ES-I3 (cell line): ENCODE measurements at regions not wholly inside any gene's neighbourhood (a gene's known extent, or its start where the extent isn't known, plus 50 kb on each side); places are given as distances from the start of the nearest gene placed in this dataset.

Experiments used
- H3K36me3 ChIP-seq: 2 replicates; pipeline ENCODE4 v1.6.1; 2013; ENCODE audit warnings: mild to moderate bottlenecking, low read length, control low read depth, moderate library complexity; ENCODE audit not compliant: insufficient read depth
- H3K4me1 ChIP-seq: 2 replicates; pipeline ENCODE4 v1.6.1; 2013; ENCODE audit warnings: mild to moderate bottlenecking, control low read depth, low read length; ENCODE audit not compliant: insufficient read depth
- H3K9ac ChIP-seq: 2 replicates; pipeline ENCODE4 v1.6.1; 2013; ENCODE audit warnings: low read depth, mild to moderate bottlenecking, low read length, moderate library complexity
- H3K9me3 ChIP-seq: 2 replicates; pipeline ENCODE4 v1.6.1; 2013; ENCODE audit warnings: mild to moderate bottlenecking, low read length, moderate library complexity; ENCODE audit not compliant: control insufficient read depth, insufficient read depth

DNA sequence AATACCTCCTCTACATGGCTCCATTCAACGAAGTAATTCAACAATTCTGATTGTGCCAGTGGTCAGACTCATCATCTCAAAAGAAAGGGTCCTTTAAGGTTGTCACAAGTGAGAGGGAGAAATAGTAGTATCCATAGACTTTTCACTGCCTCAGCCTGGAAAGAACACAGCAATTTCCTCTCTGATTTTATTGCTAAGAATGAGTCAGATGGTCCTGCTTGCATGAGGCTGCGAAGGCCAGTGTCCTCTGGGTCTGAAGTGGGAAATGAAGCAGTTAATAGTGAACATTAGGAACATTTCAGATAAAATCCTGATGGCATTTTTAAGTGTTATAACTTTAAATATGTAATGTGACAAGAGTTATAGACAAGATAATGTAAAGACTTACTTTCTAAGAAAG is 979.0 kb downstream of the EFNA5 start:
- H3K36me3 ChIP-seq = no peaks in the 10 kb centered on the region

DNA sequence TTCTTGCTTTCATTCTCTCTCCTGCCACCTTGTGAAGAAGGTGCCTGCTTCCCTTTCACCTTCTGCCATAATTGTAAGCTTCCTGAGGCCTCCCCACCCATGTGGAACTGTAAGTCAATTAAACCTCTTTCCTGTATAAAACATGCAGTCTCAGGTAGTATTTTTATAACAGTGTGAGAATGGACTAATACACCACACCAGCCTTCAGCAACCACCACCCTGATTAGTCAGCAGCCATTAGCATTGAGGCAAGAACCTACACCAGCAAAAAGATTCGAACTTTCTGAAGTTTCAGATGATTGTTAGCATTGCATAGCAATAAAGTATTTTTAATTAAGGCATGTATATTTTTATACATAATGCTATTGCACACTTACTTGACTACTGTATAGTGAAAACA is 980.2 kb downstream of the EFNA5 start:
- Histone ChIP-seq H3K9ac (no peak overlapping the region), H3K36me3 (no peaks in the 10 kb centered on the region), H3K4me1 (no peaks in the 10 kb centered on the region), H3K9me3 (no peaks in the 10 kb centered on the region)

More for the DNA sequence above, 979.0 kb downstream of the EFNA5 start:
- Histone ChIP-seq H3K9ac (no peak overlapping the region), H3K9me3 (no peaks in the 10 kb centered on the region), H3K4me1 (no peaks in the 10 kb centered on the region)

DNA sequence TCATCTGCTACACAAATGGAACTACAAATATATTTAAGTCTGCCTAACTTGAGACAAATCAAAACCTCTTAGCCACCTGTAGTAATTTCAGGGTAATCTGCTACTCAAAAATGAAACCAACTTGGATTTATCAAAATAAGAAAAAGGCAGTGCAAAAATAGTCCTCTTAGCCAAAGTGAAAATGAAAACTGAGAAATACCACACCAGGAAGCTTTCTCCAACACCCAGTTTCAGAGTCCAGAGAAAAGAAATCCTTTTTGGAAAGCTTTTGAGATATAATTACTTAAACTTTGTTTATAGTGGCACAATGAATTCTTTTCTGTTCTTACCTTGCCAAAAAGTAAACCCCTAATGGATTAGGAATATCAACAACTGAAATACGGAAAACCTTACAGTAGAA is 990.4 kb downstream of the EFNA5 start:
- H3K4me1 ChIP-seq = no peaks in the 10 kb centered on the region
- H3K9me3 ChIP-seq = no peaks in the 10 kb centered on the region
- no peaks in the 10 kb centered on the region for H3K36me3 ChIP-seq
- H3K9ac ChIP-seq = no peak overlapping the region

DNA sequence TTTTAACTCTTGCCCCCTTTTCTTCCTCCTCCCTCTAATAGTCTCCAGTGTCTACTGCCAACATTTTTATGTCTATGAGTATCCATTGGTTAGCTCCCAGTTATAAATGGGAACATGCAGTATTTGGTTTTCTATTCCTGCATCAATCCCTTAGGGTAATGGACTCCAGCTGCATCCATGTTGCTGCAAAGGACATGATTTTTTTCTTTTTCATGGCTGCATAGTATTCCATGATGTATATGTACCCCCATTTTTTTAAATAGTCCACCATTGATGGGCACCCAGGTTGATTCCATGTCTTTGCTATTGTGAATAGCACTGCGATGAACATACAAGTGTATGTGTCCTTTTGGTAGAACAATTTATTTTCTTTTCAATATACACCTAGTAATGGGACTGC is 993.7 kb downstream of the EFNA5 start:
- H3K9me3 ChIP-seq = no peaks in the 10 kb centered on the region
- H3K4me1 ChIP-seq = no peaks in the 10 kb centered on the region
- no peak overlapping the region for H3K9ac ChIP-seq
- H3K36me3 ChIP-seq = no peaks in the 10 kb centered on the region

DNA sequence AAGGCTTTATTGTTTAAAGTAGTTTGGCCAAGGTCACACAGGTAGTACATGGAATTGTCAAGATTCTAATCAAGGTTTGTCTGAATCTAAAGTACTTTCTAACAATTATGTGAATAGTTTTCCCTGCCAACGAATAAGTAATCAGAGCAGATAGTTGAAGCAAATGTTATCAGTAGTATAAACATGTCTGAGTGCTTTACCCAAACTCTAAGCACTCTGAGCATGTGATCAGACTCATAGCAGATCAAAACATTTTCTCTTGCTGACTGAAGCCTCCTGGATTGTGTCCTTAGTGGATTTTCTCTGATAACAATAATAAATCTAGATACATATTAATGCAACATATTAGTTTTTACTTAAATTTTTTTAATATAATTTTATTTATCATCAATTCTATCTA is 995.0 kb downstream of the EFNA5 start:
- H3K9ac ChIP-seq = no peak overlapping the region
- no peaks in the 10 kb centered on the region for H3K4me1 ChIP-seq
- H3K9me3 ChIP-seq = no peaks in the 10 kb centered on the region
- H3K36me3 ChIP-seq = no peaks in the 10 kb centered on the region

DNA sequence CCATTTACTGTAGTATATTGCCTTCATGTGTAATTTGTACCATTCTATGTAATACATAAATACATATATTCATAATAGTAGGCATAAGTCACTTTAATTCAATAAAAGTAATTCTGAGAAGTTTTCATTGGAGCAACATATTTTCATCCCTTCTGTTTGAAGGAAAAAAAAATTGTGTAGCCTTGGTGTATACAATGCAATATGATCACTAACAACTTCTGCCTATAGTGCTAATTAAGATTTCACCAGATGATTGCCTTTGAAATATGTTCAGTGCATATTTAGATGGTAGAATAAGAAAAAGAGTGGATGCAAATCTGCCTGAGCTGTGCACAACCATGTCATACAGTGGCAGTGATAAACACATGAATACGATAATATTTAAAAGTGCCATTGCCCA is 996.8 kb downstream of the EFNA5 start:
- no peaks in the 10 kb centered on the region for H3K36me3 ChIP-seq
- H3K4me1 ChIP-seq = no peaks in the 10 kb centered on the region
- H3K9ac ChIP-seq = no peak overlapping the region
- H3K9me3 ChIP-seq = no peaks in the 10 kb centered on the region

DNA sequence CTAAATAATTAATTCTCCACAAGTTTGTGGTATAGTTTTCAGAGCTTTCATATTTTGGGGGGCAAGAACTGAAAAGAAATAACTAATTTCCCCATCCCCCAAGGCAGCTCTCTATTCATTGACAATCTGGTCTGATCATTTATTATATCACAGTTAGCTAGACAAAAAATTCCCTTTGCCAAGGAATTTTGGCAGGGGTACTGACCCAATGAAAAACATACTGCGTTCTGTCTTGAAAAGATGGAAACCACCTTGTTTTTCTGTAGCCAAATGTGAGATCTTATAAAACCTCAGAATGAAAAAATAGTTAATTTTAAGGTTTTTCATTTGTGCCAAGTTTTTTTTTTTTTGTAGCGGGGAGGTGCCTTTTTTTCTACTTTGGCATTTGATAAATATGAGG is 1008.9 kb downstream of the EFNA5 start:
- Histone ChIP-seq H3K4me1 (no peaks in the 10 kb centered on the region), H3K9me3 (no peaks in the 10 kb centered on the region), H3K36me3 (no peaks in the 10 kb centered on the region), H3K9ac (no peak overlapping the region)

DNA sequence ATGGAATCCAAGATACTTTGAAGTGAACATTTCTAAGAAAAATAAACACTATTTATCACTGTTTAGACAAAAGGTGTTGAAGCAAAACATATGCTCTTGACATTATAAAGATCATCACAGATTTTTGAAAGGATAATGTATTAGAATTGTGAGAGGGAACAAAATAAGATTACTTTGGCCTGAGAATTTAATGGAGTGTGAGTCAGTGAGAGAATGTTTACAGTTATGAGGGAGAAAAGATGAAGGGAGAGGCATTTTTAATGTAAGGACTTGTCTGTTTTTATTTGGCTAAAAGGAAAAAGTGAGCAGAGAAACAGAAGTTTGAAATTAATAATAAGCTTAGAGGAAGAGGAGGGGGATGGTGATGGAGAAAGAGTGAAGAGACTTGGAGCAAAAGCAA is 1010.1 kb downstream of the EFNA5 start:
- no peaks in the 10 kb centered on the region for H3K36me3 ChIP-seq
- no peaks in the 10 kb centered on the region for H3K4me1 ChIP-seq
- no peaks in the 10 kb centered on the region for H3K9me3 ChIP-seq
- H3K9ac ChIP-seq = no peak overlapping the region

DNA sequence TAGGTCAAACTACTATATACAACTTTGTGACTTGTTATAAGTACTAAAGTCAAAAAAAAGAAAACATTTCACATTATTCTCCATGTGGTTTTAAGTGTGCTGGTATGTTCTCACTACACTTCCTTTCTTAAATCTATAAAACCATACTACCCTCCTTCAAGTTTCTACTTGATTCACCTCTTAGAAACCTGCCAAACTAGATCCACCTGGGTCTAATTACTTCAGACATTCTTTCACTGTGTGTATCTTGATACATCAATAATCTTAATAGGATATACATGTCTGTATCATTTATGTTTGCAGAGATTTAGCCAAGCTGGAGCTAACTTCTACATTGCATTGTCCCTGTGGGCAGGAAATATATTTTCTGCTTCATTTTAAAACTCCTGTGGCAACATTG is 1012.6 kb downstream of the EFNA5 start:
- Histone ChIP-seq H3K9me3 (no peaks in the 10 kb centered on the region), H3K36me3 (no peaks in the 10 kb centered on the region), H3K9ac (no peak overlapping the region), H3K4me1 (no peaks in the 10 kb centered on the region)

DNA sequence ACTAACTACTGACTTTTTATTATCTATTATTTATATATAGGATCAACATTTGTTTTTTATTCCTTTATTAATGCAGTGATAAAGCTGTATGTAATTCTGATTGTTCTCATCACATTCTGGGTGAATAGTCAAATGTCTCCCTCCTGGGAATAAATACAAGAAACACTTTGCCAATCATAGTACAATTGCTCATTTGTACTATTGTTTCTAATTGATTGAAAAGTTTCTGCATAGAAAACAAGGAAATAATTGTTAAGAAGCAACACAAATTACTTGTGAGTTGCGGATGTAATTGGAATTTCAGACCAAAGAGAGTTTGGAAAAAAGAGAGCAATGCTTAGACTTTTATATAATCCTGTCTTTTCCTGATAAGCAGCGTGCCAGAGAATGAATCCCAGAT is 1013.9 kb downstream of the EFNA5 start:
- no peaks in the 10 kb centered on the region for H3K4me1 ChIP-seq
- H3K36me3 ChIP-seq = no peaks in the 10 kb centered on the region
- no peak overlapping the region for H3K9ac ChIP-seq
- H3K9me3 ChIP-seq = no peaks in the 10 kb centered on the region

DNA sequence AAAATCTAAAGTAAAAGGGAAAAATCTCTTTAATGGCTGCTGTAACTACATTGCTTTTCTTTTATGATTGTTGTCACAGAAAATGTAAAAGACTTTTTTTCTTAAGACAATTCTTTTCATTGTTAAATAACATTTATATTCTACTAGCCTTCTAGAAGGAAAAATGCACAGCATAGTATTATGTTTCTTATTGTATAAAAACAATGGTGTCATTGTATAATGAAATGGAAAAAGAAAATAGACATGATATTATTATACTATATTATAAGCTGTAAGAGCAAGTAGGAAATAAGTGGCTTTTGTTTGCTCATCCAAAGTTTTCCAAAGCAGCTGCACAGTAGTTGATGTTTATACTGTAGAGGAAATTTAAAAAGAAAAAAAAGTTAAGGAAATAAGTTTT is 1021.7 kb downstream of the EFNA5 start:
- H3K4me1 ChIP-seq = no peaks in the 10 kb centered on the region
- H3K9ac ChIP-seq = no peak overlapping the region
- no peaks in the 10 kb centered on the region for H3K36me3 ChIP-seq
- H3K9me3 ChIP-seq = no peaks in the 10 kb centered on the region

DNA sequence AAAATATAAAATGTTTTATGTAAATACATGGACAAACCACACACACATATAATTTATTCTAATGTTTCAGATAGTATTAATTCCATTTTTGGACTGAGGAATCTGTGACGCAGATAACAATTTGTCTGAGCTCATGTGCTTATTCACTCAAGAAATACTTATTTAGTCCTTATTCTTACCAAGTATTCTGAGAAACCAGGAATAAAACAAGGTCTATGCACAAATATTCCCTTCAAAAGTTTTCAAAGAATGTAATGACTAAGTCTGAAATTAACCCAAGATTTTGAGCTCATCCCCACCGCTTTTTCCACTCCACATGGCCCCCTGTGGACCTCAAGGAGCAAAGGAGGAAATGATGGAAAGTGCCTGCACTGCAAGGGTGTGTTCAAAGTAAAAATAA is 1022.3 kb downstream of the EFNA5 start:
- no peaks in the 10 kb centered on the region for H3K9me3 ChIP-seq
- H3K4me1 ChIP-seq = no peaks in the 10 kb centered on the region
- H3K9ac ChIP-seq = no peak overlapping the region

DNA sequence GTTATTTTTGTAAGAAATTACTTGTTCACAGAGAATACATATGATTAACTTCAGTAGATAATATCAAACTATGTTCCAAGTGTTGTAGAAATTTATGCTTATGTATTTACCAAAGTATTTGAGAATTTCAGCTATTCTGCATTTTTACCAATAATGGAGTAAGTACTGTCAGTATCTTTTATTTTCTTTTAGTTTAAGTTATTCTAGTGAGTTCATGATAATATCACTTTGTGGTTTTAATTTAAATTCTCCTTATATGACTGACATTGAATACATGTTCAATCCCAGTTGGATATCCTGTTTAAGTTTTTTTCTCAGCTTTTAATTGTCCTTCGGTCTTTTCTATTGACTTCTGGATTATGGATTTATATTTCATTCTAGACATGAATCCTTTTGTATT is 1024.6 kb downstream of the EFNA5 start:
- H3K9ac ChIP-seq = no peak overlapping the region
- H3K9me3 ChIP-seq = no peaks in the 10 kb centered on the region
- no peaks in the 10 kb centered on the region for H3K4me1 ChIP-seq
- H3K36me3 ChIP-seq = no peaks in the 10 kb centered on the region

More for the DNA sequence above, 1022.3 kb downstream of the EFNA5 start:
- no peaks in the 10 kb centered on the region for H3K36me3 ChIP-seq

DNA sequence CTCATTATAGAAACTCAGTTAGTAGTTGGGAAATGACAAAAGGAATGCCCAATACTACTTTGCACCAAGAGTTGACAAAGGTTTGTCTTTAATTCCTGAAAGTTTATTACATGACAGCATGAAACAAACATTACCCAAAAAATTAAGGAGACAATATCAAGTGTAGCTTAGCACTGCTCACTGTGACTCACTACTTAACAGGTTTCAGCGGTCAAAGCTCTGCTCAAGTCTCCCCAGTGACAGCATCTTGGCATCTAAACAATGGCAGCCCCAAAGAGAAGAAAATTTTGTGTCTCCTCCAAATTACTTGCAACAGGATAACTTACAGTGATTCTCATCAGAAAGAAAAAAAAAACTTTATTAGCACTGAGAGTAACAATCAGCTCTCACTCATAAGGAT is 1030.2 kb downstream of the EFNA5 start:
- no peaks in the 10 kb centered on the region for H3K9me3 ChIP-seq
- H3K9ac ChIP-seq = no peak overlapping the region
- H3K36me3 ChIP-seq = no peaks in the 10 kb centered on the region

DNA sequence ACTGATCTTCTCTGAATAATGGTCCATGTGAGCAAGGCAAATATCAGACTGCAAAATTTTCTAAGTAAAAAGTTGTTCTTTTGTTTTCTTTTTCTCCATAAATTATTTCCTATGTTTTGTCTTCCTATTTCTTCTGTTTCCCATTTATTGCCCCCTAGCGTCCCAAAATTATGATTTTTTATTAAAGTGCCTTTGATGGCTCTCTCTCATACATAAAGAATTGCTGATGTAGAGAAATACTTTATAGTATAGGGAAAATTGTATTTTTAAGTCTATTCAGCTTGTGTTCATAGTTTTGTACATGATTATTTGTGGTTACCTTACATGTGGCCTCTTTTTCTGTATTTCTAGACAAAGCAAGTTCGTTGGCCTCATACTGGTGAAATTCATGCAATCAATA is 1031.2 kb downstream of the EFNA5 start:
- H3K9me3 ChIP-seq = no peaks in the 10 kb centered on the region
- H3K4me1 ChIP-seq = no peaks in the 10 kb centered on the region
- H3K36me3 ChIP-seq = no peaks in the 10 kb centered on the region
- H3K9ac ChIP-seq = no peak overlapping the region

More for the DNA sequence above, 1030.2 kb downstream of the EFNA5 start:
- H3K4me1 ChIP-seq = no peaks in the 10 kb centered on the region

DNA sequence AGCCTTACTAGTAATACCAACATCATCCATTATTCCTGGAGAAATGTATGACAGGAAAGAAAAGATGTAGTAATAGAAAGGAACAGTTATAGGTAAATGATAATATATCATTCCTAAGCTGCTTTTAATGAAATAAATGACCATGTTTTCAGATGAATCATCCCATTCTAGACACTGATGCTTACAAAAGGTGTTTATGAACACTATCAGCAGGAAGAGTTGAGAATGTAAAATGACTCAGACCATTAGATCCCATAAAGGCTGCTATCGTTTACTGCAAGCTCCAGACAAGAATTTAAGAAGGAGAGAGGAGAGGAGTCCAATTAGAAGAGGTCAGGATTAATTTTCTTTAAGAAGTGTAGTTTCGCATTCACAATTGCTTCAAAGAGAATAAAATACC is 1033.5 kb downstream of the EFNA5 start:
- no peaks in the 10 kb centered on the region for H3K4me1 ChIP-seq
- no peaks in the 10 kb centered on the region for H3K9me3 ChIP-seq
- H3K36me3 ChIP-seq = no peaks in the 10 kb centered on the region
- H3K9ac ChIP-seq = no peak overlapping the region
